ENCODE measurements at regions not wholly inside any gene's neighbourhood (a gene's known extent, or its start where the extent isn't known, plus 50 kb on each side); places are given as distances from the start of the nearest gene placed in this dataset.

GRCh38 chr18:51383116-51383515 is 185.6 kb upstream of the MEX3C start:
- TF ChIP-seq CTCF (IDR thresholded peaks at IDR 0.05; ENCODE audit: low read length): no peak
- no peak for TF ChIP-seq EZH2phosphoT487 (IDR thresholded peaks at IDR 0.05; ENCODE audit: low read length)
- no peak for TF ChIP-seq EZH2 (optimal IDR thresholded peaks at IDR 0.05; ENCODE audit: low read depth, low read length)
